Nephron (organoid): ENCODE measurements at regions not wholly inside any gene's neighbourhood (a gene's known extent, or its start where the extent isn't known, plus 50 kb on each side); places are given as distances from the start of the nearest gene placed in this dataset.

ENCODE experiments used
- H3K27ac Mint-ChIP-seq, 3 experiments: 2 replicates each; pipeline ENCODE4 v1.8.0; 2020; ENCODE audit warnings: mixed read lengths in 3 of 3, mild to moderate bottlenecking in 2 of 3, moderate library complexity in 1 of 3
- H3K27me3 Mint-ChIP-seq: 2 replicates; pipeline ENCODE4 v1.8.0; 2021; ENCODE audit warnings: low read depth, mild to moderate bottlenecking, moderate library complexity, mixed read lengths
- H3K36me3 Mint-ChIP-seq: 2 replicates; pipeline ENCODE4 v1.8.0; 2020; ENCODE audit warnings: low read depth, mixed read lengths
- H3K4me1 Mint-ChIP-seq: 2 replicates; pipeline ENCODE4 v1.8.0; 2020; ENCODE audit warnings: mixed read lengths
- H3K4me3 Mint-ChIP-seq, 3 experiments: 2 replicates each; pipeline ENCODE4 v1.8.0; 2020; ENCODE audit warnings: mild to moderate bottlenecking in 3 of 3, mixed read lengths in 3 of 3, moderate library complexity in 2 of 3
- H3K9me3 Mint-ChIP-seq: 2 replicates; pipeline ENCODE4 v1.8.0; 2020; ENCODE audit warnings: mixed read lengths
- TF ChIP-seq, protein P1 (sequence below), 3 experiments: fragments of 200-600 bp; sonication (generic); IDR thresholded peaks; one replicate each; pipeline ENCODE4 v1.5.0; 2021; ENCODE audit warnings: antibody characterized with exemption in 3 of 3; ENCODE audit not compliant: unreplicated experiment in 3 of 3

DNA sequence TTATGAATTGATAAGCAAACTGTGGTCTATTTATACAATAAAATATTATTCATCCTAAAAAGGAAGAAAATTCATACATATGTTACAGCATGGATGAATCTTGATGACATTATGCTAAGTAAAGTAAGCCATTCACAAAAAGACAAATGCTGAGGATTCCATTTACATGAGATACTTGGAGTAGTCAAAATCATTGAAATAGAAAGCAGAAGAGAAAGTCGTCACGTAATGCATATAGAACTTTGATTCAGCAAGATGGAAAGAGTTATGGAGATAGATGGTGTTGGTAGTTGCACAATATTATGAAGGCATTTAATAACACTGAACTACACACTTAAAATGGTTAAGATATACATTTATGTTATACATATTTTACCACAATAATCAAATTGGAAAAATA, 309.7 kb upstream of the KLF6 start:
- Mint-ChIP-seq H3K27me3 (no peaks in the 10 kb centered on the region), H3K27ac (no peak overlapping the region), H3K4me1 (no peaks in the 10 kb centered on the region), H3K9me3 (no peaks in the 10 kb centered on the region), H3K4me3 (no peak overlapping the region), H3K36me3 (no peaks in the 10 kb centered on the region)
- TF ChIP-seq, protein P1, sequence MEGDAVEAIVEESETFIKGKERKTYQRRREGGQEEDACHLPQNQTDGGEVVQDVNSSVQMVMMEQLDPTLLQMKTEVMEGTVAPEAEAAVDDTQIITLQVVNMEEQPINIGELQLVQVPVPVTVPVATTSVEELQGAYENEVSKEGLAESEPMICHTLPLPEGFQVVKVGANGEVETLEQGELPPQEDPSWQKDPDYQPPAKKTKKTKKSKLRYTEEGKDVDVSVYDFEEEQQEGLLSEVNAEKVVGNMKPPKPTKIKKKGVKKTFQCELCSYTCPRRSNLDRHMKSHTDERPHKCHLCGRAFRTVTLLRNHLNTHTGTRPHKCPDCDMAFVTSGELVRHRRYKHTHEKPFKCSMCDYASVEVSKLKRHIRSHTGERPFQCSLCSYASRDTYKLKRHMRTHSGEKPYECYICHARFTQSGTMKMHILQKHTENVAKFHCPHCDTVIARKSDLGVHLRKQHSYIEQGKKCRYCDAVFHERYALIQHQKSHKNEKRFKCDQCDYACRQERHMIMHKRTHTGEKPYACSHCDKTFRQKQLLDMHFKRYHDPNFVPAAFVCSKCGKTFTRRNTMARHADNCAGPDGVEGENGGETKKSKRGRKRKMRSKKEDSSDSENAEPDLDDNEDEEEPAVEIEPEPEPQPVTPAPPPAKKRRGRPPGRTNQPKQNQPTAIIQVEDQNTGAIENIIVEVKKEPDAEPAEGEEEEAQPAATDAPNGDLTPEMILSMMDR (IDR thresholded peaks at IDR 0.05; ENCODE audit: unreplicated experiment in 3 of 3) = no peak

DNA sequence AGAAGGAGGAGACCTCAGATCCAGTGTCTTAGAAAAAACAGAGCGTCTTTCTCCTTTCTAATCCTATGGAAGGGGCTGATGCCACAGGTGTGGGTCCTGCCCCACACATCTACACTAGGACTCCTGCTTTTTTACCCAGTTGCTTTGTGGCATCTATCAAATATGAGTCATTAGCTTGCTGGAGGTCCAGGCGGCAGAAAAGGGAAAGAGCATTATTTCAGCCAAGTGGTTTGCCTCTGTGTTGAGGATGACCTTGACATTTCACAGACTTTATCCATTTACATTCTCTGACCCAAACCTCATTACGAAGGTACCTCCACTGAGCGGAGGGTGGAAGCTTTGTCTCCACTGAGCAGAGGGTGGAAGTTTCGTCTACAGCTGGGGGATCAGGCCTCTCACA, 308.4 kb upstream of the KLF6 start:
- Mint-ChIP-seq H3K27ac (no peak overlapping the region), H3K4me3 (no peak overlapping the region), H3K4me1 (no peaks in the 10 kb centered on the region), H3K36me3 (no peaks in the 10 kb centered on the region), H3K27me3 (no peaks in the 10 kb centered on the region), H3K9me3 (no peaks in the 10 kb centered on the region)
- TF ChIP-seq, protein P1 (IDR thresholded peaks at IDR 0.05; ENCODE audit: unreplicated experiment in 3 of 3) = no peak

DNA sequence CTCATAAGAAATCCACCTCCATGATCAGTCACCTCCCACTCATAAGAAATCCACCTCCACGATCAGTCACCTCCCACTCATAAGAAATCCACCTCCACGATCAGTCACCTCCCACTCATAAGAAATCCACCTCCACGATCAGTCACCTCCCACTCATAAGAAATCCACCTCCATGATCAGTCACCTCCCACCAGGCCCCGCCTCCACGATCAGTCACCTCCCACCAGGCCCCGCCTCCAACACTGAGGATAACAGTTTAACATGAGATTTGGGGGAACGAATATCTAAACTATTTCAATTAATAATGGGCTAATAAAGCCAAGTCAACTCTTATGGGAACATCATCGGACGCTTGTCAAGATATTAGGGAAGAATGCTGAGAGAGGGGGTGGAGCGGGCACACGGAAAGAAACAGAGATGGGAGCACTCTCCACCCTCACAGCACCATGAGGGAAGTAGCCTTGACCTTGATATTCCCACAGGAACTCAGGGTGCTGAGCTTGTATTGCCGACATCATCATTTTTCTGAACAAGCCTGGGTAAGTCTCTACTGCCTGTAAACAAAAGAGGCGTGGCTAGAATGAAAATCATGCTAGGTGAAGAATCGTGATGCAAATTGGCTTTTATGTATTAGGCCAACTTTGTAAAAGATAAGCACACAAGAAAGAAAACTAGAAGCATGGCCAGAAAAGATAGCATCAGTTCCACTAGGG, 303.5 kb upstream of the KLF6 start:
- Mint-ChIP-seq H3K4me3 (no peak overlapping the region), H3K9me3 (no peaks in the 10 kb centered on the region), H3K27ac (no peak overlapping the region), H3K36me3 (no peaks in the 10 kb centered on the region), H3K4me1 (peaks cover 24% of the 10 kb centered on the region), H3K27me3 (no peaks in the 10 kb centered on the region)
- TF ChIP-seq, protein P1 (IDR thresholded peaks at IDR 0.05; ENCODE audit: unreplicated experiment in 3 of 3) = no peak

DNA sequence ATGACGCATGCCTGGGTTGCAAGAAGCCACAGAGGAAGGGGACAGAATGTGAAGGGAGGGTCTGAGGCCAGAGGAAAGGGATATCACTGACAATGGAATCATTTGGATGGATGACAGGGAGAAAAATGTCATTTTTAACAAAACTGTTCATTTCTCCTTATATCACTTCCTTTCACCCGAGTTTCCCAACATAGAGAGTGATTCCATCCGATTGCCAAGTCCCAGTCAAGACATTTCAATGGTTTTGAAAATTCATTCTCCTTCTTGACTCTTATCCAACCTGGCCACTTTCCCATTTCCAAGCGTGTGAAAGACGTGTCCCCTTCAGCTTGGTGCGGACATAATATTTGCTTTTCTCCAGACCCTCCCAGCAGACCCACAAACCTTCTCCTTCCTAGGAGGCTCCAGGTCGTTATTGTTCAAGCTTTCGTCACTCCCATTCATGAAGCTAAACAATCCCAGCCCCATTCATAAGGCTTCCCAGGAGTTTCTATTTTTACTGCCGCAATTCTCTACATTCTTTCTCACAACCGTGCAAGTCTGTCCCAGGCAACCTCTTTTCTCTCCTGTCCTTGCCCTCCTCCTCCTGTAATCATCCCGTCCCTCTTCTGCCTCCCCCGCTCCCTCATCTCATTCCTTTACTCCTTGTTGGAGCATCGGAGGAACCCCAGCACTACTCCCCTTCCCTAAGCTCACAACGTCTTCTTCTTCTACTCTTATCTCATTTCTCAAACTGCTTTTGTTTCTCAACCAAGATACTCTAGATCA, 301.3 kb upstream of the KLF6 start:
- no peaks in the 10 kb centered on the region for H3K36me3 Mint-ChIP-seq

DNA sequence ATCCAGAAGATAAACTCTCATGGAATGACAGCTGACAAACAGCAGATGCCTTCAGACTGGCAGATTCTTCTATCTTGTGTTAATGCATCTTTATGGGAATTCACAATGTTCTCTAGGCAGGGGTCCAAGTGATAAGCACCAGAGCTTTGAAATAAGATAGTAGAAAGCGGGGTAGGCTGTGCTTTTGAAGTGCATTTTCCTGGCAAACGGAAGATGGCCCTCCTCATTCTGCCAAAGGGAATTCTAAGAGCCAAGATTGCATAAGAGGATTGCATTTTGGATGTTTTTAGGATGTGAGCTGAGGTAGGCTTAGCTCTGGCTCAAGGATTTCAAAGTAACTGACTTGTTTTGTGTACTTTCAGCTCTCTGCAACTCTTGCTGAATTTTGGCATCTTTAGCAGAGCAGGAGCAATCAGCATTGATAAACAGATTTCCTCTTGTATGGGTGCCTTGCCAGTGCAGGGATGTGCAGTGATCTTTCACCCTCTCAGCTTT, 298.5 kb upstream of the KLF6 start:
- no peaks in the 10 kb centered on the region for H3K9me3 Mint-ChIP-seq
- H3K27ac Mint-ChIP-seq = peak overlapping the region; percentile 85 to 97 (median 93)
- TF ChIP-seq, protein P1 (IDR thresholded peaks at IDR 0.05; ENCODE audit: unreplicated experiment in 3 of 3) = no peak
- H3K27me3 Mint-ChIP-seq = no peaks in the 10 kb centered on the region
- H3K36me3 Mint-ChIP-seq = no peaks in the 10 kb centered on the region
- H3K4me3 Mint-ChIP-seq = peak overlapping the region in 1 of 3 experiments; percentile 19
- H3K4me1 Mint-ChIP-seq = peaks cover 53% of the 10 kb centered on the region

More for the DNA sequence above, 301.3 kb upstream of the KLF6 start:
- Mint-ChIP-seq H3K9me3 (no peaks in the 10 kb centered on the region), H3K4me1 (peaks cover 41% of the 10 kb centered on the region), H3K4me3 (peak overlapping the region; percentile 2 to 20 (median 6)), H3K27ac (peak overlapping the region; percentile 28 to 80 (median 53)), H3K27me3 (no peaks in the 10 kb centered on the region)
- TF ChIP-seq, protein P1 (IDR thresholded peaks at IDR 0.05; ENCODE audit: unreplicated experiment in 3 of 3) = no peak
